Breast epithelium (tissue), 3 donors: ENCODE measurements at regions not wholly inside any gene's neighbourhood (a gene's known extent, or its start where the extent isn't known, plus 50 kb on each side); places are given as distances from the start of the nearest gene placed in this dataset.

ENCODE experiments used
- CTCF ChIP-seq, 3 donors: fragments of 450-650 bp; IDR thresholded peaks; one replicate each; pipeline ENCODE4 v1.5.1; 2016 to 2017; ENCODE audit warnings: antibody characterized with exemption in 3 of 3, mild to moderate bottlenecking in 3 of 3, moderate library complexity in 3 of 3
- POLR2AphosphoS5 ChIP-seq, 3 donors: sonication (generic); formaldehyde crosslinking; IDR thresholded peaks; one replicate each; pipeline ENCODE4 v1.6.1; 2017; ENCODE audit warnings: antibody characterized with exemption in 3 of 3

GRCh38 chr6:54614499-54615195, 231.9 kb upstream of the FAM83B start:
- no peak for TF ChIP-seq POLR2AphosphoS5 (IDR thresholded peaks at IDR 0.05)
- no peak for TF ChIP-seq CTCF (IDR thresholded peaks at IDR 0.05)
